Activated CD4-positive, alpha-beta memory T cell treated with anti-CD3 and anti-CD28 coated beads for 36 hours (primary cell): ENCODE measurements at regions not wholly inside any gene's neighbourhood (a gene's known extent, or its start where the extent isn't known, plus 50 kb on each side); places are given as distances from the start of the nearest gene placed in this dataset.
"Not testable (repeated sequence)": the region's sequence is repeated elsewhere in the genome, so short reads cannot be mapped to it uniquely, and the experiment has no call there.

Source experiments
- CTCF ChIA-PET: fragments of 350-600 bp; sonication (Branson Sonifier 250); formaldehyde crosslinking; loops from one replicate; lab custom pipeline; 2021; ENCODE audit warnings: antibody characterized with exemption, inconsistent platforms; lab: Charles Lee
- POLR2A ChIA-PET: fragments of 350-600 bp; sonication (Branson Sonifier 250); formaldehyde crosslinking; loops from one replicate; lab custom pipeline; 2021; ENCODE audit warnings: antibody characterized with exemption; lab: Charles Lee
- DNase-seq: peaks from one replicate; pipeline ENCODE4 v3.0.0-alpha.2; 2020
- H3K27ac Mint-ChIP-seq: one replicate; pipeline ENCODE4 v1.8.0; 2021; ENCODE audit warnings: mixed read lengths
- H3K27me3 Mint-ChIP-seq: one replicate; pipeline ENCODE4 v1.8.0; 2021; ENCODE audit warnings: mixed read lengths
- H3K36me3 Mint-ChIP-seq: one replicate; pipeline ENCODE4 v1.8.0; 2021; ENCODE audit warnings: mixed read lengths
- H3K4me1 Mint-ChIP-seq: one replicate; pipeline ENCODE4 v1.8.0; 2021; ENCODE audit warnings: low read depth, mixed read lengths
- H3K4me3 Mint-ChIP-seq: one replicate; pipeline ENCODE4 v1.8.0; 2021; ENCODE audit warnings: mild to moderate bottlenecking, mixed read lengths
- H3K9me3 Mint-ChIP-seq: one replicate; pipeline ENCODE4 v1.8.0; 2021; ENCODE audit warnings: mixed read lengths
- intact Hi-C: fragments of 100-400 bp; cut with micrococcal nuclease; formaldehyde crosslinking; loops from one replicate; pipeline ENCODE4 v1.15.1; 2023

DNA sequence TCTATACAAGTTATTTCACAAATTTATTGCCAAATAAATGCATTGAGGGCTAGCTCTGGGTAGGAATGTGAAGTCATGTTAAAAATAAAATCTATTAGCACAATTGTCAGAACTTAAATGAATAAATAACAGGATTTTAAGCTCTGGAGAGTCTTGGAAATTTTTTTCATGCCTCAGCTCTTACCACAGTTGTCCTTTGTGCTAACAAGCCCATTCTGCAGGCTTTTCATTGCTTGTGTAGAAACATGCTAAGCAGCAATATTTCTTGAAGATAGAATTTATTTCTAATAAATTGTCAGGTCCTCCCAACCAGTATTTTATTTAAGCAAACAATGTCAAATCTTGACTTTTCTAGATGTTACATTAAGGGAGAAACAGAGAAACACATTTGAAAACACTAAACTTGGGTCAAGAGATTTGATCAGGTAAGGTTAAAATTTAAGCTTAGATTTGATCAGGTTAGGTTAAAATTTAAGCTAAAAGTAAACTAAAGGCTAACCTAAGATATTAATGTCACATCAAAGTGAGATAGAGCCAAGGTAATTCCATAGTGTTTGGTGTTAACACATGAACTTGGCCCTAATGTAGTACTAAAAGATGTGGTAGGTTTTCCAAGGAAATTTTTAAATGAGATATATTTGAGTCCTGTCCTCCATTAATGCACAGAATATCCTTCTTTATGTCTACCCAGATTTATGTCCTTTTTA lies 179.1 kb upstream of the IL1RAPL1 start:
- peaks cover 12% of the 10 kb centered on the region for H3K9me3 Mint-ChIP-seq
- H3K27me3 Mint-ChIP-seq: no peaks in the 10 kb centered on the region
- DNase-seq: no peak
- CTCF ChIA-PET: no interaction called here
- POLR2A ChIA-PET: no interaction called here
- intact Hi-C loops: no loop called here
- H3K27ac Mint-ChIP-seq: no peak overlapping the region
- no peak overlapping the region for H3K4me3 Mint-ChIP-seq
- H3K36me3 Mint-ChIP-seq: no peaks in the 10 kb centered on the region
- no peaks in the 10 kb centered on the region for H3K4me1 Mint-ChIP-seq

GRCh38 chrX:28398342-28398741 lies 188.9 kb upstream of the IL1RAPL1 start:
- no peak overlapping the region for H3K27ac Mint-ChIP-seq
- no peaks in the 10 kb centered on the region for H3K36me3 Mint-ChIP-seq
- intact Hi-C loops: no loop called here
- POLR2A ChIA-PET: no interaction called here
- no peaks in the 10 kb centered on the region for H3K4me1 Mint-ChIP-seq
- H3K9me3 Mint-ChIP-seq: peaks cover 4% of the 10 kb centered on the region
- DNase-seq: no peak
- CTCF ChIA-PET: no interaction called here
- H3K4me3 Mint-ChIP-seq: no peak overlapping the region
- no peaks in the 10 kb centered on the region for H3K27me3 Mint-ChIP-seq

GRCh38 chrX:28391528-28391927 lies 195.7 kb upstream of the IL1RAPL1 start:
- CTCF ChIA-PET: no interaction called here
- H3K27me3 Mint-ChIP-seq: no peaks in the 10 kb centered on the region
- no peaks in the 10 kb centered on the region for H3K4me1 Mint-ChIP-seq
- no peak for DNase-seq
- H3K9me3 Mint-ChIP-seq: peaks cover 2% of the 10 kb centered on the region
- intact Hi-C loops: no loop called here
- H3K27ac Mint-ChIP-seq: no peak overlapping the region
- POLR2A ChIA-PET: no interaction called here
- H3K36me3 Mint-ChIP-seq: no peaks in the 10 kb centered on the region
- no peak overlapping the region for H3K4me3 Mint-ChIP-seq

GRCh38 chrX:28379103-28379502 lies 208.1 kb upstream of the IL1RAPL1 start:
- intact Hi-C loops: no loop called here
- POLR2A ChIA-PET: no interaction called here
- Mint-ChIP-seq H3K27ac (no peak overlapping the region), H3K27me3 (no peaks in the 10 kb centered on the region), H3K36me3 (no peaks in the 10 kb centered on the region), H3K9me3 (peaks cover 5% of the 10 kb centered on the region), H3K4me3 (no peak overlapping the region), H3K4me1 (no peaks in the 10 kb centered on the region)
- no peak for DNase-seq
- CTCF ChIA-PET: no interaction called here

DNA sequence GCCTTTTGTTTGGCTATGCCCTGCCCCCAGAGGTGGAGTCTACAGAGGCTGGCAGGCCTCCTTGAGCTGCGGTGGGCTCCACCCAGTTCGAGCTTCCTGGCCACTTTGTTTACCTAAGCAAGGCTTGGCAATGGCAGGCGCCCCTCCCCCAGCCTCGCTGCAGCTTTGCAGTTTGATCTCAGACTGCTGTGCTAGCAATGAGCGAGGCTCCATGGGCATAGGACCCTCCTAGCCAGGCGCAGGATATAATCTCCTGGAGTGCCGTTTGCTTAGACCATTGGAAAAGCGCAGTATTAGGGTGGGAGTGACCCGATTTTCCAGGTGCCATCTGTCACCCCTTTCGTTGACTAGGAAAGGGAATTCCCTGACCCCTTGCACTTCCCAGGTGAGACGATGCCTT lies 219.6 kb upstream of the IL1RAPL1 start:
- DNase-seq, POLR2A ChIA-PET, H3K27me3 Mint-ChIP-seq, H3K4me3 Mint-ChIP-seq, H3K4me1 Mint-ChIP-seq, H3K9me3 Mint-ChIP-seq, CTCF ChIA-PET, H3K36me3 Mint-ChIP-seq, intact Hi-C loops, H3K27ac Mint-ChIP-seq: not testable (repeated sequence)

GRCh38 chrX:28351801-28352200 lies 235.4 kb upstream of the IL1RAPL1 start:
- no peak overlapping the region for H3K27ac Mint-ChIP-seq
- H3K27me3 Mint-ChIP-seq: no peaks in the 10 kb centered on the region
- H3K9me3 Mint-ChIP-seq: peaks cover 2% of the 10 kb centered on the region
- no peaks in the 10 kb centered on the region for H3K4me1 Mint-ChIP-seq
- ChIA-PET CTCF (no interaction called here), POLR2A (no interaction called here)
- H3K4me3 Mint-ChIP-seq: no peak overlapping the region
- no peaks in the 10 kb centered on the region for H3K36me3 Mint-ChIP-seq
- no peak for DNase-seq
- intact Hi-C loops: no loop called here

- DNase-seq: no peak
- no peak overlapping the region for H3K4me3 Mint-ChIP-seq
Observed at GRCh38 chrX:28349888-28350287, 237.4 kb upstream of the IL1RAPL1 start.

GRCh38 chrX:28347476-28347875 lies 239.8 kb upstream of the IL1RAPL1 start:
- Mint-ChIP-seq H3K27me3 (no peaks in the 10 kb centered on the region), H3K27ac (no peak overlapping the region), H3K36me3 (no peaks in the 10 kb centered on the region), H3K4me1 (no peaks in the 10 kb centered on the region), H3K9me3 (peaks cover 7% of the 10 kb centered on the region), H3K4me3 (no peak overlapping the region)
- ChIA-PET CTCF (no interaction called here), POLR2A (no interaction called here)
- no peak for DNase-seq
- intact Hi-C loops: no loop called here

More at GRCh38 chrX:28349888-28350287, 237.4 kb upstream of the IL1RAPL1 start:
- Mint-ChIP-seq H3K27ac (no peak overlapping the region), H3K9me3 (peaks cover 4% of the 10 kb centered on the region), H3K27me3 (no peaks in the 10 kb centered on the region), H3K4me1 (no peaks in the 10 kb centered on the region), H3K36me3 (no peaks in the 10 kb centered on the region)
- ChIA-PET POLR2A (no interaction called here), CTCF (no interaction called here)
- intact Hi-C loops: no loop called here

GRCh38 chrX:28329156-28329555 lies 258.1 kb upstream of the IL1RAPL1 start:
- H3K4me1 Mint-ChIP-seq: no peaks in the 10 kb centered on the region
- no peak overlapping the region for H3K27ac Mint-ChIP-seq
- DNase-seq: no peak
- H3K9me3 Mint-ChIP-seq: peaks cover 7% of the 10 kb centered on the region
- H3K27me3 Mint-ChIP-seq: no peaks in the 10 kb centered on the region
- CTCF ChIA-PET: no interaction called here
- no peak overlapping the region for H3K4me3 Mint-ChIP-seq
- no peaks in the 10 kb centered on the region for H3K36me3 Mint-ChIP-seq
- intact Hi-C loops: no loop called here
- POLR2A ChIA-PET: no interaction called here

DNA sequence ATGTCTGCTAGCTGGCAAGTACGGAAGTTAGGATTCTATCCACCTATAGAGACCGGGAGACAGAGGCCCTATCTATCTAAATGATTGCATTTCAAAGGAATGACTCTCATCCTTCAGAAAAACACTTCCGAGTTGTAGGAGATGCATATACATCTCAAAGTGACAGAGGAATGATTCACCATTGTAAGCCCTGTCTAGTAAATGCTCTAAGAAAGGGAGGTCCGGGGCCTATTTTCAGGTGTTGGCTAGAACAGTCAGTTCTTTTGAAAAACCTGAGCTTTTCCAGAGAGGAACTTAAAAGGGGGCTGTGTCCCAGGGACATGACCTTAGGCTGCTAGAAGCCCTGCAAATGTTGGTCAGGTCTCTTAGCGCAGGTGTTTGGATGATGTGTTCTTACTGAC lies 262.9 kb upstream of the IL1RAPL1 start:
- Mint-ChIP-seq H3K36me3 (no peaks in the 10 kb centered on the region), H3K9me3 (peaks cover 10% of the 10 kb centered on the region), H3K27me3 (no peaks in the 10 kb centered on the region), H3K27ac (no peak overlapping the region), H3K4me1 (no peaks in the 10 kb centered on the region), H3K4me3 (no peak overlapping the region)
- ChIA-PET POLR2A (no interaction called here), CTCF (no interaction called here)
- intact Hi-C loops: no loop called here
- no peak for DNase-seq

DNA sequence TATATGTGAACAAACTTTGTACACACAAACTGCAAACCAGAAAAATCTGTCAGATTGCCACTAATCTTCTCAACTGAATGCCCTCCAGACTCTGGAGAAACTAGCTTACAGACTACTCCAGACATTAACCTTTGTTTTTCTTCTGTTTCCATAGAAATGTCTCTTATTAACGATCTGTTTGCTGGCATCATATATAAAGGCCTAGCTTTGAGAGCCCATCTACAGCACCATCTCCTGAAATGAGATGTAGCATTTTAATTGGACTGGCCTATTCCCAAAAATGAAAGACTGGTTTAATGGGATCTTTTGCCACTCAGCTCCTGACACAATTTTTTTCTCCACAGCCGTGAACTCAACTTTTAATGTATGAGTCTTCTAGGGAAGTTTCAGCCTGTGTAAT lies 266.0 kb upstream of the IL1RAPL1 start:
- peaks cover 6% of the 10 kb centered on the region for H3K9me3 Mint-ChIP-seq
- no peak overlapping the region for H3K4me3 Mint-ChIP-seq
- no peak overlapping the region for H3K27ac Mint-ChIP-seq
- DNase-seq: no peak
- H3K36me3 Mint-ChIP-seq: no peaks in the 10 kb centered on the region
- H3K4me1 Mint-ChIP-seq: no peaks in the 10 kb centered on the region
- POLR2A ChIA-PET: no interaction called here
- CTCF ChIA-PET: no interaction called here
- intact Hi-C loops: no loop called here
- no peaks in the 10 kb centered on the region for H3K27me3 Mint-ChIP-seq

- POLR2A ChIA-PET: no interaction called here
- CTCF ChIA-PET: no interaction called here
- peaks cover 4% of the 10 kb centered on the region for H3K9me3 Mint-ChIP-seq
- intact Hi-C loops: no loop called here
- no peaks in the 10 kb centered on the region for H3K27me3 Mint-ChIP-seq
- no peak overlapping the region for H3K4me3 Mint-ChIP-seq
- no peaks in the 10 kb centered on the region for H3K4me1 Mint-ChIP-seq
- no peak for DNase-seq
- no peaks in the 10 kb centered on the region for H3K36me3 Mint-ChIP-seq
- H3K27ac Mint-ChIP-seq: no peak overlapping the region
Observed at GRCh38 chrX:28312965-28313364, 274.3 kb upstream of the IL1RAPL1 start.

DNA sequence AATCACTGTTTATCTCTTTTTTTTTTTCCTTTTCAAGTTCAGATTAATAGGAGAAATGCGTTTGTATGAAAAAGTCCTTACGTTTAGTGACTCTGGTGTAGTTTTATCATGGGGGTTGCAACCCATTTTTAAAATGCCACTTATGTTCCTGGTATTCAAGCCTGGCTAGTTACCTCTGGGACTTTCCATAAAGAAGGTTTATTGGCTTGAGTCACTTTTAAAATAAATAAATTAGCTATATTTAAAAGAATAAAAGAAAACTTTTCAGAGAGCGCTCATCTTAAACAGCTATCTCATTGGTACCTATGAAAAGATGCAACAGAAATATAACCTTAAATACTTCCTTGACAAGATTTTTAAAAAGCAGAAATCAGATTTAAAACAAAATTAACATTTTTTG lies 275.0 kb upstream of the IL1RAPL1 start:
- no peaks in the 10 kb centered on the region for H3K27me3 Mint-ChIP-seq
- POLR2A ChIA-PET: no interaction called here
- H3K9me3 Mint-ChIP-seq: peaks cover 4% of the 10 kb centered on the region
- no peak for DNase-seq
- no peak overlapping the region for H3K4me3 Mint-ChIP-seq
- H3K4me1 Mint-ChIP-seq: no peaks in the 10 kb centered on the region
- CTCF ChIA-PET: no interaction called here
- intact Hi-C loops: no loop called here
- H3K36me3 Mint-ChIP-seq: no peaks in the 10 kb centered on the region
- H3K27ac Mint-ChIP-seq: no peak overlapping the region
